ENCODE measurements at regions not wholly inside any gene's neighbourhood (a gene's known extent, or its start where the extent isn't known, plus 50 kb on each side); places are given as distances from the start of the nearest gene placed in this dataset.

GRCh38 chr16:26453215-26453614 lies 613.5 kb upstream of the C16orf82 start:
- Histone ChIP-seq H3K27me3 (ENCODE audit: control insufficient read depth, low read length) (no peaks in the 10 kb centered on the region), H3K9me3 (ENCODE audit: control insufficient read depth, insufficient read depth, low read length) (no peaks in the 10 kb centered on the region; the same call in 1 of the 2 replicates), H3F3A (ENCODE audit: control insufficient read depth, insufficient read depth) (no peaks in the 10 kb centered on the region), H3K4me2 (ENCODE audit: low read length) (no peak overlapping the region), H3K27ac (ENCODE audit: low read depth, low read length) (no peak overlapping the region), H3K36me3 (ENCODE audit: control insufficient read depth, low read length) (no peaks in the 10 kb centered on the region), H3K79me2 (ENCODE audit: control insufficient read depth, low read length) (no peaks in the 10 kb centered on the region), H4K20me1 (ENCODE audit: control insufficient read depth, insufficient read depth, low read depth, low read length) (no peaks in the 10 kb centered on the region), H3K9me2 (replicated peaks; ENCODE audit: control insufficient read depth, low read length) (no peaks in the 10 kb centered on the region), H3K4me3 (ENCODE audit: low read length) (no peak overlapping the region), H3K4me1 (ENCODE audit: control insufficient read depth, low read length) (no peaks in the 10 kb centered on the region)
- TF ChIP-seq CTCF (IDR thresholded peaks at IDR 0.05; ENCODE audit: low read depth, low read length, poor library complexity, severe bottlenecking) (no peak), EZH2phosphoT487 (IDR thresholded peaks at IDR 0.05; ENCODE audit: borderline replicate concordance, low read length) (no peak)

- Histone ChIP-seq H3K27ac (ENCODE audit: low read depth, low read length) (no peak overlapping the region), H3K27me3 (ENCODE audit: control insufficient read depth, low read length) (no peaks in the 10 kb centered on the region), H3F3A (ENCODE audit: control insufficient read depth, insufficient read depth) (no peaks in the 10 kb centered on the region), H3K79me2 (ENCODE audit: control insufficient read depth, low read length) (no peaks in the 10 kb centered on the region), H3K36me3 (ENCODE audit: control insufficient read depth, low read length) (no peaks in the 10 kb centered on the region), H3K4me2 (ENCODE audit: low read length) (no peak overlapping the region), H3K9me3 (ENCODE audit: control insufficient read depth, insufficient read depth, low read length) (no peaks in the 10 kb centered on the region; the same call in 1 of the 2 replicates), H4K20me1 (ENCODE audit: control insufficient read depth, insufficient read depth, low read depth, low read length) (no peaks in the 10 kb centered on the region), H3K4me3 (ENCODE audit: low read length) (no peak overlapping the region), H3K4me1 (ENCODE audit: control insufficient read depth, low read length) (no peaks in the 10 kb centered on the region), H3K9me2 (replicated peaks; ENCODE audit: control insufficient read depth, low read length) (no peaks in the 10 kb centered on the region)
- TF ChIP-seq CTCF (IDR thresholded peaks at IDR 0.05; ENCODE audit: low read depth, low read length, poor library complexity, severe bottlenecking) = no peak
- no peak for TF ChIP-seq EZH2phosphoT487 (IDR thresholded peaks at IDR 0.05; ENCODE audit: borderline replicate concordance, low read length)
These were observed 612.6 kb upstream of the C16orf82 start for GRCh38 chr16:26454102-26454501.

- Histone ChIP-seq H3K4me1 (ENCODE audit: control insufficient read depth, low read length) (no peaks in the 10 kb centered on the region), H3K79me2 (ENCODE audit: control insufficient read depth, low read length) (no peaks in the 10 kb centered on the region), H4K20me1 (ENCODE audit: control insufficient read depth, insufficient read depth, low read depth, low read length) (no peaks in the 10 kb centered on the region), H3K9me3 (ENCODE audit: control insufficient read depth, insufficient read depth, low read length) (no peaks in the 10 kb centered on the region; the same call in 1 of the 2 replicates), H3K9me2 (replicated peaks; ENCODE audit: control insufficient read depth, low read length) (no peaks in the 10 kb centered on the region), H3K27me3 (ENCODE audit: control insufficient read depth, low read length) (no peaks in the 10 kb centered on the region), H3K4me3 (ENCODE audit: low read length) (no peak overlapping the region), H3K4me2 (ENCODE audit: low read length) (no peak overlapping the region), H3K36me3 (ENCODE audit: control insufficient read depth, low read length) (no peaks in the 10 kb centered on the region), H3K27ac (ENCODE audit: low read depth, low read length) (no peak overlapping the region), H3F3A (ENCODE audit: control insufficient read depth, insufficient read depth) (no peaks in the 10 kb centered on the region)
- TF ChIP-seq CTCF (IDR thresholded peaks at IDR 0.05; ENCODE audit: low read depth, low read length, poor library complexity, severe bottlenecking) = no peak
- no peak for TF ChIP-seq EZH2phosphoT487 (IDR thresholded peaks at IDR 0.05; ENCODE audit: borderline replicate concordance, low read length)
These were observed 610.7 kb upstream of the C16orf82 start for GRCh38 chr16:26456074-26456473.
